NCI-H748 (cell line): ENCODE measurements at regions not wholly inside any gene's neighbourhood (a gene's known extent, or its start where the extent isn't known, plus 50 kb on each side); places are given as distances from the start of the nearest gene placed in this dataset.
"Not testable (repeated sequence)": the region's sequence is repeated elsewhere in the genome, so short reads cannot be mapped to it uniquely, and the experiment has no call there.

Experiments
- DNase-seq: peaks from one replicate; lab custom pipeline; 2025; ENCODE audit not compliant: unreplicated experiment; lab: John Stamatoyannopoulos, UW

DNA sequence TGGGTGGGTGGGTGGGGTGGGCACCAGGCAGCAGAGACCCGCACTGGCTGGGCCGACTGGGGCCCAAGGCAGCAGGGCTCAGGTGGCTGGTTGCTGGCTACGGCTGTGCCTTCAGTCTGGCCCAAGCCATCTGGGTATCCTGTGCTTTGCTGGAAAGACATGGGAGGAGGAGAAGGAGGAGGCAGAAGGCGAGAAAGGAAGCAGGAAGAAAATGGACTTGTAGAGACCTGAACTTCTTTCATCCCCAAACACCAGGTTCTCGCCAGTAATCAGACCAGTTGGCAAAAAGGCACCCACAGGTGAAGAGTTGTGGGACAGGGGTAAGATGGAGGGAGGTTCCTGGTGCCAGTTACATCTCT lies 78.8 kb downstream of the IGLL1 start:
- no peak for DNase-seq

DNA sequence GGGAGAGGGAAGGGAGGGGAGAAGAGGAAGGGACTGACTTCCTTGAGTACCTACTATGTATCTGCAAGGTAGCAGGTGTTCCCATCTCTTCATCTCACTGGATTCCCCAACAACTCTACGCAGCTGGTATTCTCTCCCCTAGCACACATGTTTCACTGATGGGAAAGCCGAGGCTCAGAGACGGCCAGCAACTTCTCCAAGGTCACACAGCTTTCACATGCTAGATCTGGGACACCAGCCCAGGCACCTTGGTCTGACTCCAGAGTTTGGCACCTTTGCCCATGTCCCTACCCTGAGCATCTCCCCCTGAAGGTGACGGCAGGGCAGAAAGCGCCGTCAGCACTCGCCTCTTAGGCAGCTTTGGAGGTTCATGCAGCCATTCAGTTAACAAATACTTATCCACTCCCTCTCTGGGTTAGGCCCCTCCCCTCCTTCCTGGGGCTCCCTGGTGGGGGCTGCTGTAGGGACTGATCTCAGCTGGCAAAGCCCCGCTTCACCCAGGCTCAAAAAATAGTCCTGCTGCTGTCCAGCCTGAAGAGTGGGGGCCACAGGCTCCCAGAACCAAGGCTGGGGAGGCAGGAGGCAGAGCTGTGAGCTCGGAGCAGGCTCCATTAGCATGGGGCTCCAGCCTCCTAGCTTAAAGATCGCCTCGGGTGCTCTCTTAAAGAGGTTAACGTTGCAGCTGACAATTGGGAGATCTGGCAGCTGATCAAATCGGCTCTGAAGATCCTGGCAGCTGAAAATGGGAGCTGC lies 79.4 kb downstream of the IGLL1 start:
- DNase-seq, result no peak

DNA sequence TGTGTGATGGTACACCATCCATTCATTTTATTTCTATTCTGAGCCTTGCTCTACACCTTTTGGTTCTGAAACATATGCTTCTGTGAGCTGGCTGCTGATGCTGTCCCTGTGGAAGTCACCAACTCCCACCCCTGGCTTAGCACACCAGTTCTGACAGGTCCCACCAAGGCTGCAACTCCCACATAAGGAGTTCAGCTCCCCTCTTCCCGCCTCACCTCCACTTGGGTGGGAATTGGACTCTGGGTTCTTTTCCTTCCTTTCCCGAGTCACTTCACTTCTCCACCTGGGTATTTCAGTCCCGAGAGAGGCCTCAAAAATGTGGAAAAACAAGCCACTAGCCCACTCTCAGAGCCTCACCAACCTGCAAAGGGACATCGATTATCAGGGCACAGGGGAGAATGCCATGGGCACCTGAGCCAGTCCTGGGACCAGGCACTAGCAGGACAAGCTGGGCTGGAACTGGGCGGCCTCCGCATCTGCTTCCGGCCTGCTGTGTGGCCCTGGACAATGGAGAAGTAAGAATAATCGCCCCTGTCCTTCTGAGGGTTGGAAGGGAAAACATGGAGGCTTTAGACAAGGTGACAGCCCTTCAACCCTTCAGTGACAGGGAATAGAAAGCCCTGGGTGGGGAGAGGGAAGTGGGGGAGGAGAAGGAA lies 80.1 kb downstream of the IGLL1 start:
- DNase-seq, result no peak

DNA sequence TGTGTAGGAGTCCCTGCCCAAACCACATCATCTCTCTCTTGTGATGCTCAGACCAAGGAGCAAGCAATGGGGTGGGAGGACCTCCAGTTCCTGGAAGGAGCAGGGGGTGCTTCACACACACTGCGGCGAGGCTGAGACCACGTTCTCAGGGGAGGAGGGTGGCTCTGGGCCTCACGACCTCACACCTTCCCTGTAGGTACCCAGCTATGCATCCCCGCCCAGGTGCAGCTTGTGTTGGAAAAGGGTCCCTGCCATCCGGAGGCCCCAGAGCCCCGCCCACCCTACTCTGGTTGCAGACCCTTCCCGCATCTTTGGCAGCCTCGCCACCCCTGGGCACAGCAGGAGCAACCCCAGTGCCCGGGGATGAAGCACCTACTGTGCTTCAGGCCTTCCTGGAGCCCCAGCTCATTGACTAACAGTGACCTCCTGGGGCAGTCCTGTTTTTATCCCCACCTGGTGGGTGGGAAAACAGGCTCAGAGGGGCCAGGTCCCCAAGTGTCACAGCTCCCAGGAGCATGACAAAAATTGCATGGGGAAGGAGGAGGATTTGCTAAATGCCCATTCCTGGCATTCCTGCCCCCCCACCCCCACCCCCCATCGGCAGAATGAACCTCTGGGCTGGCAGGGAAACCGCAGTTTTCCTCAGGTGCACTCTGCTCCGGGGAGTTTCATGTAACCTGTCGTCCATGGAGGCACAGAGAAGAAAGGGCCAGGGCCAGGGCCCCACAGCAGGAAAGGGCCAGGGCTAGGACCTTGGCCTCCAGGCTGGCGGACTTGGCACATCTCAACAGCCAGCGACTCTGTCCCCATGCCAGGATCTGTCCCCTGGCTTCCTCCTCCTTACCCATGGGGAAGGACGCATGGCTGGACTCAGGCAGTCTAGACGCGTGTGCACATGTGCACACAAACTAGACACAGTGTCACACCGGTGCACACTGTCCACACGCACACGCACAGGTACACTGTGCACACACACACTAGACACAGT lies 81.0 kb downstream of the IGLL1 start:
- DNase-seq, result no peak

DNA sequence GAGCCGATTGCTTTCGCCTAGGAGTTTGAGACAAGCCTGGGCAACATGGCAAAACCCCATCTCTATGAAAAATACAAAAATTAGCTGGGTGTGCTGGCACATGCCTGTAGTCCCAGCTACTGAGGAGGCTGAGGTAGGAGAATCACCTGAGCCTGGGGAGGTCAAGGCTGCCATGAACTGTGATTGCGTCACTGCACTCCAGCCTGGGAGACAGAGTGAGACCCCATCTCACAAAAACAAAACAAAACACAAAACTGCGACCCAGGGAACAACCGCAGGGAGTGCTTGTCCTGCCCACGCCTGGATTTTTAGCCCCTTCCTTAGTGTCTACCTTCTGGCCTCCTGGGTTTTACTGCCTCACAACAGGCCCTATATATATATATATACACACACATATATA lies 82.2 kb downstream of the IGLL1 start:
- not testable (repeated sequence) for DNase-seq

DNA sequence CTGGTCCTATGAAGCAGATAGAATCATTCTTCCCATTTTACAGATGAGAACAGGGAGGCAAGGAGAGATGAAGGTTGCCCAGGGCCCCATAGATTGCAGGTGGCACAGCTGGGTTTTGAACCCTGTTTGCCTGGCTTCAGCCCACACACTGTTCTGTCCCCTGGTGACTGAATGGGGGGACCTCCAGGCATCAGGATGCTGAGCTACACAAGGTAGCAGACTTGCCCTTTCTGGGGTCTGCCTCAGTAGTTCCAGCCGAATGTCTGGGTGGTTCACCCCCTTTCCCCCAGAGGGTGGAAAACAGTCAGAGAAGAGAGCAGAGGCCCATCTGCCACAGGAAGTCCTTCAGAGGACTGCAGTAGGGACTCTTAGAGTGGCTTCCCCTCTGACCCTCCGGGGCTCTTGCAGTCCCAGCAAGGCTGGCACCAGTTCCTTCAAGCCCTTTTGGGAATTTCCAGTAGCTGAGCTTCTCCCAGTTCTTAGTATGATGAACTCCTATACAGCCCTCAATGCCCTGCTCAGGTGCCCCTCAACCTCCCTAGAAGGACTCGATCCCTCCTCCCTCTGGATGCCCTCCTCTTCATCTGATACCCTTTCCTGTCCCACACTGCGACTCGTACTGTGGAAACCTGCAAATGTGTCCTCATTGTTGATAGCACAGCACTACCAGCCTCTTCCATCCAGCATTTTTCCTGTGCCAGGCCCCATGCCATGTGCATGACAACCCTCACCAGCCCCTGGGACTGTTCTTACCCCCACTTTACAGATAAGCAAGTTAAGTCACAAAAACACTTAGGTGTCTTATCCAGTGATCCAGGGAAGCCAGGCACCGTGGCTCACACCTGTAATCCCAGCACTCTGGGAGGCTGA lies 82.8 kb downstream of the IGLL1 start:
- no peak for DNase-seq

DNA sequence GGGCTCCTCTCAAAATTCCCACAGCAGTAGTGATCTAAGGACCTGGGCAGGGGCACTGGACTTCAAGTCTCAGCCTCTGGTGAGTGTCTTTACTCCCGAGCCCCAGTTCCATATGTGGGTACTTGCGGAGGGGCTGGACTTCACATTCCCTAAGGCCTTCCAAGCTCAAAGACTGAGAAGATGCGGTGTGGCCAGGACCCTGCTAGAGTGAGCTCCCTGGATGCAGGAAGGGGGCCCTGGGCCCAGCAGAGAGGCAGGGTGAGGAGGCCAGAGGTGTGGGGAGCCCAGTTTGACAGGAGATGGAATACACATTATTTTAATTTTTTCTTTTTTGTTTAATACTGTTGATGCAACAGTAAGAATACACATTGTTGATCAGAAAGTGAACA lies 83.7 kb downstream of the IGLL1 start:
- no peak for DNase-seq

DNA sequence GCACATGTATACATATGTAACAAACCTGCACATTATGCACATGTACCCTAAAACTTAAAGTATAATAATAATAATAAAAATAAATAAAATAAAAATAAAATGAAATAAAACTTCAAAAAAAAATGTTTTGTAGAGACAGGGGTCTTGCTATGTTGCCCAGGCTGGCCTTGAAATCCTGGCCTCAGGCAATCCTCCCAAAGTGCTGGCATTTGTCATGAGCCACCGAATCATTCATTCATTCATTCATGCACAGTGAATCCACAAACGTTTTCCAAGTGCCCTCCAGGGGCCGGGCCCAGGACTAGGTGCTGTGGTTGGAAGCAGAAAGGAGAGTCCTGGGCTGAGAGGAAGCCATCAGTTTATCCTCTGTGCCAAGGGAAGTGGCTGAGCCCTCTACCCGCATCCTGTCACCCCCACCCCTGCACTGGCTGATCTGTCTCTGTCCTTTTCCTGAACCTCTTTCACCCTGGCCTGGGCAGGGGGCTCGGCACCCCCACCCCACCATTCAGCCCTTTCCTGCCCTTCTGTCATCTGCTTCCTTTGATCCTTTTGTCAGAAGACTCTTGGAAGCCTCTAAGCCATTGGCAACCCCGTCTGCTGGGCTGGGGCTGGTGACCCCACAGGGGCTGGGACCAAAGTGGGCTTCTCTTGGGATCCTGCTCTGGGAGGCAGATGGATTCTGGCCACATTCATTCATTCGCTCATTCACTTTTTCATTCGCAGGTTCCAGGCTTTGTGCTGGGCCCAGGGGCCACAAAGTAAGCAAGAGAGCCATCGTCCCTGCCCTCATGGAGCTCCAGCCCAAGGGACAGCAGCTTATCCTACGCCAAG lies 84.3 kb downstream of the IGLL1 start:
- DNase-seq, result no peak

DNA sequence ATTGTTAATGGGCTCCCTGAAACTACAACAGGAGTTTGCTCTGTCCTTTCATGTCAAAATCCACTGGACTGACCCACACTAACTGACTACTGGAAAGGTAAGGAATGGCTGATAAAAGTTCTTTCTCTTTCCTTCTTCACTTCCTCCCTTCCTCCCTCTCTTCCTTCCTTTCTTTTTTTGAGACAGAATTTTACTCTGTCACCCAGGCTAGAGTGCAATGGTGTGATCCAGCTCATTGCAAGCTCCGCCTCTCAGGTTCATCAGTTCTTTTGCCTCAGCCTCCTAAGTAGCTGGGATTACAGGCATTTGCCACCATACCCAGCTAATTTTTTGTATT lies 85.2 kb downstream of the IGLL1 start:
- DNase-seq, result no peak

DNA sequence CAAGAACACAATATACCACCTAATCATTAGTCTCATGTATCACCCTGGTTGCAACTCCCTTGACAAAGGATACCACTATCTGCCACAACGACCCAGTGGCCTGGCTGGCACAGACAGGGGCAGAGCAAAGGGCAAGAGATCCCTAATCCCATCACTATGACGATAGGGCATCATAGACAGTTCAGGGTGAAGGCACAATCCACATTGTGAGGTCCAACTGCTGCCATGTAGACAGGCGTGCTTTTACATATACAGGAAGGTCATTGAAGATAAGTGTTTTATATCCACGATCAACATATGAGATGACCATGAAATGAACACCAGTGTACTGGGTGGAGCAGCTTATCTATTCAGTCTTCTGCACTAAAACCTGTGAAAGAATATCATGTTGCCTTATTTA lies 94.6 kb downstream of the IGLL1 start:
- no peak for DNase-seq

DNA sequence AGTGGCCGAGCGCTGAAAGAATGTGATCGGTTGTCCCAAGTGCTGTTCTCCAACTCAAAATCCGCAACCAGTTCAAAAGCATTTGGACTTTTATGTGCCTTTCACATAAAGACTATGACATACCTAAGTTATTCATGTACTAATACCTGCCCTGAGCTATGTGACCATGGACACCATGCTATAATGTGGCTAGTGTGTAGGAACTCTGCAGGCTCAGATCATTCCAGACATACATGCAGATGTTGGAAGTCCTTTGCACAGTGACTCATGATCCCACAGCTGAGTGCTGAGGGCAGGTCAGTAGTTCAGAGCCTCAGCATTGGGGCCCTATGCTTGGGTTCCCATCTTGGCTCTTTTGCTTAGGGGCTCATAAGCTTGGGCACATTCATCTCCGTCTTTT lies 95.4 kb downstream of the IGLL1 start:
- DNase-seq, result no peak

DNA sequence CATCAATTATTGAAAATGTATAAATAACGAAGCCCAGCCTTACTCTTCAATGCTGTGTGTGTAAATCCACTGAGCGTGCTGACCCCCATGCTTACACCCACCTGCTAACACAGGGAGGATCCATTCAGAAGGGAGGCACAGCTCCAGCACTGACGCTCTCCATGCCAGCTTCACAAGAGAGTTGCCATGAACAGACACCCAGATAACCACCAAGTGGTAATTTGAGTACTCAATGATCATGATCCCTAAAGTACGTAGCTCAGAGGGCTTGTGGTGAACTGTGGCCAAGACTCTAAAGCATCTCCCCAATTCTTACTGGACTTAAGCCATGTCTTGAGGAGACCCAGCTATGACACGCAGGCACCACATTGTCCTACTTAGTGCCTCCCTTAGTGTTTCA lies 98.7 kb downstream of the IGLL1 start:
- DNase-seq, result no peak

DNA sequence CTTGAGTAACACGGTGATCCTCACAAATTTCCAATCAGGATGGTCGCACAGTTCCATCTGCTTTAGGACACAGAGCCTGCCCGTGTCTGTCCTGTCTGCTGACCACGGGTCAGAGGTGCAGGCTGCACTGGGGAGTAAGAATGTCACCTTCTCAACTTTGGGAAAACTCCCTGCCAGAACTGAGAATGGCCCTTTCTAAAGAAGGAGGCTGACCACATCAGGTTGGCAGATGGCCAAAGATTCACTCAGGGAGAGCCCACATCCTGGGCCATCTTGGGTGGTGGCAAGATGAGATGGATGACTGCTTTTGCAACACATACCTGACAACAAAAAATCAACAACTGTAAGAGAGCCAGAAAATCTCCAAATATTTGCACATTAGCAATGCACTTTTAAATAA lies 101.9 kb downstream of the IGLL1 start:
- DNase-seq, result peak; percentile 4

DNA sequence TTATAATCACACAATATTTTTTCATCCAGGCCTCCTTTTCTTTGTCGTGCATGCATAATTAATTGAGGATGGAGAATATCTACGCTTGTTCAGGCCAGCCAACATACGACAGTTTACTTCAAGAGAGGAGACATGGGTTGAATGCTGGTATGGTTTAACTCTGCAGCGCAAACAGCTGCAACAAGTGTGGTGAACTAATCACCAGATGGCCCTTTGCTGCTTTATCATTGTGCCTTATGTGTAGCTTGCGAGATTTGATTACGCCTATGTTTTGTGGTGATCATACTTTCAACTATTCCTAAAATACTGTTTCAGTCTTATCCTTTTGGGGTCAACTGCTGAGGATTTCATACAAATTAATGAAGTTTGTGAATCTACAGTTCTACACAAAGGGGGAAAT lies 105.6 kb downstream of the IGLL1 start:
- not testable (repeated sequence) for DNase-seq

DNA sequence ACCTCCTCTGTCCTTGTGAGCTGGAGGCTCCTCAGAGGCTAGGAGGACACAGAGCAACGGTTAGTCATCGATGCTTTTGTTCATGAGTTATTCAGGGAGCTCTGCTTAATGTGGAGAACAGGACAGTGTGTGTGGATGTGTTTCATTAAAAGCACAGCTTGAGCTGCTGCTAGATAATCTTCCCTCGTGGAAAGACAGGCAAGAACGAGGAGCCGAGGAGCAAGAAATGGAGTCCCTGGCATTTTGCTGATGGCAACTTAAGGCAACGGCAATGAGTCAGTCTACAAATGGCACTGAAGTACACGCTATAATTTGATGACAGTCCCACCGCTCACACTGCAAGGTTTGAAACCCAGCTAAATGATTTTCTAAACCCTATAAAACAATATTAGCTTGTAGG lies 106.2 kb downstream of the IGLL1 start:
- no peak for DNase-seq

DNA sequence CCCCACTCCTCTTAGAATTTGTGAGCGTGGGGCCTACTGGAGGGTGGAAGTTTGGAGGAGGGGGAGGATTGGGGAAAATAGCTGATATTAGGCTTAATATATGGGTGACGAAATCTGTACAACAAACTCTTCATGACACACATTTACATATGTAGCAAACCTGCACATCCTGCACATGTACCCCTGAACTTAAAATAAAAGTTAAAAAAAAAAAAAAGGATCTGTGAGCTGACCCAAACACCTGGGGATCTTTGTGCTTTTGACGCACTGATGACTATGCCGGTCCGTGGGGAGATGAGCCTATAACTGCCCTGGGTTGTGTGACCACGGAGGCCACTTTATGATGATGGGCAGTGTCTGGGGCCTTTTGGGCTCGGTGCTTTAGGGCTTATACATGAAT lies 107.7 kb downstream of the IGLL1 start:
- DNase-seq, result not testable (repeated sequence)

DNA sequence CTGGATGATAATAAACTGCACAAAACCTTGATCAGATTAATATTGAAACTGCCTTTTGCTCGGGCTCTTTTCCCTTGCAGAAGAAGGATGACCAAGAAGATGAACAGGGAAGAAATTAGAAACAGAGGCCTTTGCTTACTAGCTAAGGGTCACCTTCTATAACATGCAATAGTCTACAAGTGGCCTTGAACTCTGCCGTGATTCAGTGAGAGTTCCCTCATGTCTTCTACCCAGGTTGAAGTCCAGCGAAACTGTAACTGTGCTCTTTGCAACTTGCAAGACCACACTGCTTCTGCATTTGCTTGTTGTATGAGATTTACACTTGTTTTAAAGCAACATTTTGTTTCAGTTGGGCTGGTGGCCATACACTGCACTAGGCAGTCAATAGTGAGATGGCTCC lies 108.4 kb downstream of the IGLL1 start:
- DNase-seq, result no peak

DNA sequence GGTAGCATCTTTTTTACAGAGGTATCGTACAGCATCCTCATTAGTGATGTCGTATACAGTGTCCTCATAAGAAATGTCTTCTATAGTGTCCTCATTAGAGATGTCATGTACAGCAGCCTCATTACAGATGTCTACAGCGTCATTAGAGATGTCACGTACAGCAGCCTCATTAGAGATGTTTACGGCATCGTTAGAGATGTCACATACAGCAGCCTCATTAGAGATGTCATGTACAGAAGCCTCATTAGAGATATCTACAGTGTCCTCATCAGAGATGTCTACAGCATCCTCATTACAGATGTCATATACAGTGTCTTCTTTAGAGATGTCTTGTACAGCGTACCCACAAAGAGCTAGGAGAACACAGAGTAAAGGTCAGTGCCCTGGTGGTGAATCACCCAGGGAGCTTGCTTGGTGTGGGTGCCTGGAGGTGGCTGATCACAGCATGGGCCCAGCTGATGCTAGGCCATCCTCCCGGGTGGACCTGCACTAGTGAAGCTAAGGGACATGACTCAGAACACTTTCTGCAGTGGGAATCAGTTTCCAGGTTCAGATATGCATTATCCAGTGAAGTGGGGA lies 109.2 kb downstream of the IGLL1 start:
- no peak for DNase-seq

DNA sequence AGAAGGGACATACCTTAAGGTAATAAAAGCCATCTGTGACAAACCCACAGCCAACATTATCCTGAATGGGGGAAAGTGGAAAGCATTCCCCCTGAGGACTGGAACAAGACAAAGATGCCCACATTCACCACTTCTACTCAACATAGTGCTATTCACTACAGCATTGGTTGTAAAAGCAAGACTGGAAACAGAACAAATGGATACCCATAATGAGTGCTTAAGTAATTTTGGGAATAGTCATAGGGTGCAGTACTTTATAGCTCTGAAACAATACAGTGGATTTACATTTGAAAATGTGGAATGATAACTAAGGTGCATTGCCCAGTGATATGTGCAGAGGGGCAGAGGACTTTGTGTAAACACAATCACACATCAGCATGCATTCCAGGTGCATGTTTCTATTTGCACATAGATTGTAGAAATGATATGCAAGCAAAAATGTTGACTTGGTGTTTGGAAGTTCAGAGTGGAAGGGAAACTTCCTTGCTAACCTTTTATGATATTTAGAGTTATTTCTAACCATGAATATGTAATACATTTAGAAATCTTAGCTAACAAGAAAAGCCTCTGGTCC lies 112.3 kb downstream of the IGLL1 start:
- DNase-seq, result no peak
